PC-3 (cell line): ENCODE measurements at regions not wholly inside any gene's neighbourhood (a gene's known extent, or its start where the extent isn't known, plus 50 kb on each side); places are given as distances from the start of the nearest gene placed in this dataset.

Source experiments
- EZH2 ChIP-seq: fragments of 300-600 bp; sonication (generic); IDR thresholded peaks from one replicate; pipeline ENCODE4 v1.6.1; 2017; ENCODE audit warnings: antibody characterized with exemption, mild to moderate bottlenecking, low read length; ENCODE audit not compliant: unreplicated experiment
- EZH2phosphoT487 ChIP-seq: fragments of 300-600 bp; sonication (generic); IDR thresholded peaks from 2 replicates; pipeline ENCODE4 v1.6.1; 2018; ENCODE audit warnings: mild to moderate bottlenecking, antibody characterized with exemption, low read length, borderline replicate concordance
- TF ChIP-seq, protein P1 (sequence below): fragments of 300-600 bp; sonication (generic); conservative IDR thresholded peaks from 2 replicates; pipeline ENCODE4 v1.5.1; 2017; ENCODE audit warnings: antibody characterized with exemption, low read depth, mild to moderate bottlenecking, low read length

- TF ChIP-seq, protein P1, sequence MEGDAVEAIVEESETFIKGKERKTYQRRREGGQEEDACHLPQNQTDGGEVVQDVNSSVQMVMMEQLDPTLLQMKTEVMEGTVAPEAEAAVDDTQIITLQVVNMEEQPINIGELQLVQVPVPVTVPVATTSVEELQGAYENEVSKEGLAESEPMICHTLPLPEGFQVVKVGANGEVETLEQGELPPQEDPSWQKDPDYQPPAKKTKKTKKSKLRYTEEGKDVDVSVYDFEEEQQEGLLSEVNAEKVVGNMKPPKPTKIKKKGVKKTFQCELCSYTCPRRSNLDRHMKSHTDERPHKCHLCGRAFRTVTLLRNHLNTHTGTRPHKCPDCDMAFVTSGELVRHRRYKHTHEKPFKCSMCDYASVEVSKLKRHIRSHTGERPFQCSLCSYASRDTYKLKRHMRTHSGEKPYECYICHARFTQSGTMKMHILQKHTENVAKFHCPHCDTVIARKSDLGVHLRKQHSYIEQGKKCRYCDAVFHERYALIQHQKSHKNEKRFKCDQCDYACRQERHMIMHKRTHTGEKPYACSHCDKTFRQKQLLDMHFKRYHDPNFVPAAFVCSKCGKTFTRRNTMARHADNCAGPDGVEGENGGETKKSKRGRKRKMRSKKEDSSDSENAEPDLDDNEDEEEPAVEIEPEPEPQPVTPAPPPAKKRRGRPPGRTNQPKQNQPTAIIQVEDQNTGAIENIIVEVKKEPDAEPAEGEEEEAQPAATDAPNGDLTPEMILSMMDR, result no peak
- TF ChIP-seq EZH2phosphoT487 (no peak), EZH2 (no peak)
These were observed 232.5 kb upstream of the PRR16 start for GRCh38 chr5:120231563-120231962.
